ENCODE measurements at regions not wholly inside any gene's neighbourhood (a gene's known extent, or its start where the extent isn't known, plus 50 kb on each side); places are given as distances from the start of the nearest gene placed in this dataset.

- TF ChIP-seq CTCF (conservative IDR thresholded peaks at IDR 0.05; ENCODE audit: low read depth, low read length), result no peak
- no peak for TF ChIP-seq EZH2phosphoT487 (IDR thresholded peaks at IDR 0.05; ENCODE audit: borderline replicate concordance, low read length)
- TF ChIP-seq EZH2 (IDR thresholded peaks at IDR 0.05; ENCODE audit: low read length, unreplicated experiment), result no peak
Measured at GRCh38 chr1:232335741-232336293, 294.1 kb downstream of the SIPA1L2 start.

All from PC-3 (cell line).